AG04449 (cell line): ENCODE measurements at regions not wholly inside any gene's neighbourhood (a gene's known extent, or its start where the extent isn't known, plus 50 kb on each side); places are given as distances from the start of the nearest gene placed in this dataset.

Source experiments
- CTCF ChIA-PET: fragments of 350-600 bp; formaldehyde crosslinking; extraction: SDS; loops from one replicate; lab custom pipeline; 2021; ENCODE audit warnings: antibody characterized with exemption; lab: Yijun Ruan, JAX
- POLR2A ChIA-PET: fragments of 400-600, 350-600 bp; formaldehyde crosslinking; extraction: SDS; loops from one replicate; lab custom pipeline; 2020; ENCODE audit warnings: antibody characterized with exemption, inconsistent platforms; lab: Yijun Ruan, JAX
- DNase-seq: peaks from one replicate; pipeline ENCODE4 v3.0.0-alpha.2; 2010; ENCODE audit warnings: low read depth, low spot score
- H3K4me3 ChIP-seq: 2 replicates; pipeline ENCODE4 v1.5.1; 2011; ENCODE audit warnings: low read depth, mild to moderate bottlenecking, control low read depth, low read length
- CTCF ChIP-seq: IDR thresholded peaks from one replicate; pipeline ENCODE4 v1.5.1; 2011; ENCODE audit warnings: mild to moderate bottlenecking, moderate library complexity, low read length, control low read depth, inconsistent platforms; ENCODE audit not compliant: insufficient read depth; ENCODE audit errors: missing control alignments

GRCh38 chr12:74820324-74820723, 282.7 kb downstream of the ATXN7L3B start:
- CTCF ChIA-PET: interaction anchor here (0.6 to 2.6 kb wide), 2 partner anchors 131 to 212 kb away, joined by 3 to 9 read pairs; no protein-coding TSS in a partner anchor
- TF ChIP-seq CTCF: no peak
- no peak overlapping the region for H3K4me3 ChIP-seq
- no peak for DNase-seq
- POLR2A ChIA-PET: no interaction called here

GRCh38 chr12:74836567-74836966, 298.9 kb downstream of the ATXN7L3B start:
- no peak overlapping the region for H3K4me3 ChIP-seq
- TF ChIP-seq CTCF: no peak
- POLR2A ChIA-PET: no interaction called here
- CTCF ChIA-PET: no interaction called here
- no peak for DNase-seq

GRCh38 chr12:74846116-74846515, 308.5 kb downstream of the ATXN7L3B start:
- DNase-seq: no peak
- POLR2A ChIA-PET: no interaction called here
- TF ChIP-seq CTCF: no peak
- no peak overlapping the region for H3K4me3 ChIP-seq
- CTCF ChIA-PET: no interaction called here

- no peak overlapping the region for H3K4me3 ChIP-seq
- ChIA-PET CTCF (no interaction called here), POLR2A (no interaction called here)
- TF ChIP-seq CTCF: no peak
- DNase-seq: no peak
Observed at GRCh38 chr12:74847169-74847568, 309.5 kb downstream of the ATXN7L3B start.

GRCh38 chr12:74848006-74848405, 310.4 kb downstream of the ATXN7L3B start:
- ChIA-PET POLR2A (no interaction called here), CTCF (no interaction called here)
- no peak for TF ChIP-seq CTCF
- no peak overlapping the region for H3K4me3 ChIP-seq
- DNase-seq: no peak

- POLR2A ChIA-PET: no interaction called here
- no peak overlapping the region for H3K4me3 ChIP-seq
- no peak for DNase-seq
- no peak for TF ChIP-seq CTCF
- CTCF ChIA-PET: no interaction called here
Observed at GRCh38 chr12:74849801-74850200, 312.2 kb downstream of the ATXN7L3B start.
